GM23248 (cell line): ENCODE measurements at regions not wholly inside any gene's neighbourhood (a gene's known extent, or its start where the extent isn't known, plus 50 kb on each side); places are given as distances from the start of the nearest gene placed in this dataset.

Experiments used
- EZH2 ChIP-seq: fragments of 200-600 bp; sonication (generic); IDR thresholded peaks from 2 replicates; pipeline ENCODE4 v1.6.1; 2018; ENCODE audit warnings: antibody characterized with exemption, mild to moderate bottlenecking; ENCODE audit not compliant: insufficient read depth, poor library complexity, severe bottlenecking
- EZH2phosphoT487 ChIP-seq: fragments of 200-600 bp; sonication (generic); IDR thresholded peaks from 2 replicates; pipeline ENCODE4 v1.6.1; 2018; ENCODE audit warnings: antibody characterized with exemption, moderate library complexity, mild to moderate bottlenecking, low read depth; ENCODE audit not compliant: insufficient read depth

- TF ChIP-seq EZH2, result no peak
- no peak for TF ChIP-seq EZH2phosphoT487
Measured at GRCh38 chr5:169421677-169422076, 120.7 kb upstream of the SLIT3 start.
